Mesothelial cell of epicardium (in vitro differentiated cells): ENCODE measurements at regions not wholly inside any gene's neighbourhood (a gene's known extent, or its start where the extent isn't known, plus 50 kb on each side); places are given as distances from the start of the nearest gene placed in this dataset.

Source experiments
- DNase-seq, 2 experiments: peaks; one replicate each; pipeline ENCODE4 v3.0.0; 2021; ENCODE audit warnings: low spot score in 2 of 2; ENCODE audit not compliant: unreplicated experiment in 2 of 2
- H3K27ac Mint-ChIP-seq: 2 replicates; pipeline ENCODE4 v1.8.0; 2021; ENCODE audit warnings: mixed read lengths
- H3K27me3 Mint-ChIP-seq: 2 replicates; pipeline ENCODE4 v1.8.0; 2021; ENCODE audit warnings: low read depth, mixed read lengths
- H3K36me3 Mint-ChIP-seq: 2 replicates; pipeline ENCODE4 v1.8.0; 2021; ENCODE audit warnings: mixed read lengths
- H3K4me1 Mint-ChIP-seq: 2 replicates; pipeline ENCODE4 v1.8.0; 2021; ENCODE audit warnings: mixed read lengths
- H3K4me3 Mint-ChIP-seq: 2 replicates; pipeline ENCODE4 v1.8.0; 2021; ENCODE audit warnings: mild to moderate bottlenecking, moderate library complexity, mixed read lengths
- H3K9me3 Mint-ChIP-seq: 2 replicates; pipeline ENCODE4 v1.8.0; 2021; ENCODE audit warnings: mixed read lengths
- CTCF ChIP-seq: fragments of 200-600 bp; sonication (generic); IDR thresholded peaks from one replicate; pipeline ENCODE4 v1.5.0; 2021; ENCODE audit warnings: antibody characterized with exemption; ENCODE audit not compliant: unreplicated experiment

- Mint-ChIP-seq H3K4me3 (no peak overlapping the region), H3K4me1 (peaks cover 49% of the 10 kb centered on the region), H3K9me3 (no peaks in the 10 kb centered on the region), H3K36me3 (no peaks in the 10 kb centered on the region), H3K27me3 (no peaks in the 10 kb centered on the region), H3K27ac (no peak overlapping the region)
- no peak for TF ChIP-seq CTCF
- no peak for DNase-seq
Observed at GRCh38 chr13:80550971-80551441, 210.1 kb upstream of the SPRY2 start.

- Mint-ChIP-seq H3K4me1 (peaks cover 49% of the 10 kb centered on the region), H3K27ac (no peak overlapping the region), H3K9me3 (no peaks in the 10 kb centered on the region), H3K36me3 (no peaks in the 10 kb centered on the region), H3K27me3 (no peaks in the 10 kb centered on the region), H3K4me3 (no peak overlapping the region)
- no peak for DNase-seq
- no peak for TF ChIP-seq CTCF
Observed at GRCh38 chr13:80548915-80549314, 208.0 kb upstream of the SPRY2 start.

- H3K4me3 Mint-ChIP-seq, result no peak overlapping the region
- no peak for DNase-seq
- no peaks in the 10 kb centered on the region for H3K27me3 Mint-ChIP-seq
- H3K4me1 Mint-ChIP-seq, result peaks cover 45% of the 10 kb centered on the region
- TF ChIP-seq CTCF, result no peak
- H3K9me3 Mint-ChIP-seq, result peaks cover under 1% of the 10 kb centered on the region
- H3K27ac Mint-ChIP-seq, result no peak overlapping the region
- no peaks in the 10 kb centered on the region for H3K36me3 Mint-ChIP-seq
Observed at GRCh38 chr13:80547885-80548825, 207.2 kb upstream of the SPRY2 start.

GRCh38 chr13:80547341-80547740 lies 206.4 kb upstream of the SPRY2 start:
- peaks cover 40% of the 10 kb centered on the region for H3K4me1 Mint-ChIP-seq
- peaks cover 5% of the 10 kb centered on the region for H3K36me3 Mint-ChIP-seq
- H3K27ac Mint-ChIP-seq, result no peak overlapping the region
- no peaks in the 10 kb centered on the region for H3K27me3 Mint-ChIP-seq
- TF ChIP-seq CTCF, result no peak
- peaks cover 9% of the 10 kb centered on the region for H3K9me3 Mint-ChIP-seq
- no peak overlapping the region for H3K4me3 Mint-ChIP-seq
- DNase-seq, result no peak

- no peak for TF ChIP-seq CTCF
- no peak for DNase-seq
- H3K27ac Mint-ChIP-seq, result no peak overlapping the region
- peaks cover 6% of the 10 kb centered on the region for H3K36me3 Mint-ChIP-seq
- H3K9me3 Mint-ChIP-seq, result peaks cover 38% of the 10 kb centered on the region
- H3K4me3 Mint-ChIP-seq, result no peak overlapping the region
- H3K4me1 Mint-ChIP-seq, result peaks cover 5% of the 10 kb centered on the region
- H3K27me3 Mint-ChIP-seq, result no peaks in the 10 kb centered on the region
Observed at GRCh38 chr13:80533175-80533574, 192.2 kb upstream of the SPRY2 start.
